Osteoblast (primary cell): ENCODE measurements at regions not wholly inside any gene's neighbourhood (a gene's known extent, or its start where the extent isn't known, plus 50 kb on each side); places are given as distances from the start of the nearest gene placed in this dataset.
A peak's percentile ranks its signal among the peaks of the same experiment; 100 is the strongest.

Source experiments
- DNase-seq: peaks from one replicate; pipeline ENCODE4 v3.0.0; 2011; ENCODE audit warnings: low spot score, mixed read lengths; ENCODE audit not compliant: insufficient read length; ENCODE audit errors: missing footprints
- H2AFZ ChIP-seq: 2 replicates; pipeline ENCODE4 v1.6.0; 2011; ENCODE audit warnings: mild to moderate bottlenecking, low read length
- H3K27ac ChIP-seq: 2 replicates; pipeline ENCODE4 v1.5.1; 2011; ENCODE audit warnings: mild to moderate bottlenecking, low read depth, low read length, moderate library complexity
- H3K27me3 ChIP-seq: 2 replicates; pipeline ENCODE4 v1.6.0; 2012; ENCODE audit warnings: mild to moderate bottlenecking, control low read depth, inconsistent platforms, low read length, moderate library complexity; ENCODE audit not compliant: insufficient read depth
- H3K36me3 ChIP-seq: 2 replicates; pipeline ENCODE4 v1.5.1; 2011; ENCODE audit warnings: mild to moderate bottlenecking, low read length, control low read depth, moderate library complexity; ENCODE audit not compliant: insufficient read depth
- H3K4me1 ChIP-seq: 2 replicates; pipeline ENCODE4 v1.5.1; 2011; ENCODE audit warnings: mild to moderate bottlenecking, low read length, control low read depth, moderate library complexity; ENCODE audit not compliant: insufficient read depth
- H3K4me2 ChIP-seq: 2 replicates; pipeline ENCODE4 v1.6.0; 2011; ENCODE audit warnings: mild to moderate bottlenecking, low read length; ENCODE audit not compliant: insufficient read depth
- H3K4me3 ChIP-seq: fragments of 200-600 bp; sonication (generic); 3 replicates; pipeline ENCODE4 v1.5.1; 2012; ENCODE audit warnings: mild to moderate bottlenecking, low read length, inconsistent platforms; ENCODE audit not compliant: insufficient read depth
- H3K79me2 ChIP-seq: 2 replicates; pipeline ENCODE4 v1.6.0; 2012; ENCODE audit warnings: mild to moderate bottlenecking, low read length, control low read depth, inconsistent platforms; ENCODE audit not compliant: insufficient read depth
- H3K9me3 ChIP-seq: 2 replicates; pipeline ENCODE4 v1.5.1; 2011; ENCODE audit warnings: low read depth, low read length, control low read depth
- H4K20me1 ChIP-seq: 2 replicates; pipeline ENCODE4 v1.6.0; 2012; ENCODE audit warnings: mild to moderate bottlenecking, low read length, control low read depth; ENCODE audit not compliant: insufficient read depth
- TF ChIP-seq, protein P1 (sequence below): IDR thresholded peaks from 2 replicates; pipeline ENCODE4 v1.5.1; 2011; ENCODE audit warnings: mild to moderate bottlenecking, low read depth, low read length, moderate library complexity; ENCODE audit errors: extremely low read depth

DNA sequence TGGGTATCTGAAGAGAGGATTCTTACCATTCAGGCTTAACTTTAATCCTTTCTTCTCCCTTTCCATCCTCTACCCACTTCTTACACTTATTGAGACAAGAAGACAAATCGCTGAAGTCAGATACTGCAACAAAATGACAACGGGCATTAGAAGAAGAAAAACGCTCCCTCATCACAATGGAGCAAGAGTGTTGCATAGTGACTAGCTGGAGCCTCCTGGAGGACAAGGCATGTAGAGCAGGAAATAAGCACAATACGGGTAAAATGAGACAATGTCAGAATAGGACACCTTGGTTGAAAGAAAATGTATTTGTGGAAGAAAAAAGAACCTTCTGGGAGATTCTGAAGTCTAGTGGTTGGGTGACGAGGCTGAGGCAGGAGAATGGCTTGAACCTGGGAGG is 501.0 kb downstream of the RERGL start:
- no peaks in the 10 kb centered on the region for H3K27me3 ChIP-seq
- no peaks in the 10 kb centered on the region for H3K79me2 ChIP-seq
- no peaks in the 10 kb centered on the region for H3K4me1 ChIP-seq
- H4K20me1 ChIP-seq = no peaks in the 10 kb centered on the region
- H3K36me3 ChIP-seq = no peaks in the 10 kb centered on the region
- H3K27ac ChIP-seq = no peak overlapping the region
- H3K9me3 ChIP-seq = no peaks in the 10 kb centered on the region
- no peak overlapping the region for H3K4me3 ChIP-seq
- peak; percentile 6 for DNase-seq
- TF ChIP-seq, protein P1, sequence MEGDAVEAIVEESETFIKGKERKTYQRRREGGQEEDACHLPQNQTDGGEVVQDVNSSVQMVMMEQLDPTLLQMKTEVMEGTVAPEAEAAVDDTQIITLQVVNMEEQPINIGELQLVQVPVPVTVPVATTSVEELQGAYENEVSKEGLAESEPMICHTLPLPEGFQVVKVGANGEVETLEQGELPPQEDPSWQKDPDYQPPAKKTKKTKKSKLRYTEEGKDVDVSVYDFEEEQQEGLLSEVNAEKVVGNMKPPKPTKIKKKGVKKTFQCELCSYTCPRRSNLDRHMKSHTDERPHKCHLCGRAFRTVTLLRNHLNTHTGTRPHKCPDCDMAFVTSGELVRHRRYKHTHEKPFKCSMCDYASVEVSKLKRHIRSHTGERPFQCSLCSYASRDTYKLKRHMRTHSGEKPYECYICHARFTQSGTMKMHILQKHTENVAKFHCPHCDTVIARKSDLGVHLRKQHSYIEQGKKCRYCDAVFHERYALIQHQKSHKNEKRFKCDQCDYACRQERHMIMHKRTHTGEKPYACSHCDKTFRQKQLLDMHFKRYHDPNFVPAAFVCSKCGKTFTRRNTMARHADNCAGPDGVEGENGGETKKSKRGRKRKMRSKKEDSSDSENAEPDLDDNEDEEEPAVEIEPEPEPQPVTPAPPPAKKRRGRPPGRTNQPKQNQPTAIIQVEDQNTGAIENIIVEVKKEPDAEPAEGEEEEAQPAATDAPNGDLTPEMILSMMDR = no peak
- H3K4me2 ChIP-seq = no peak overlapping the region
- no peak overlapping the region for H2AFZ ChIP-seq

DNA sequence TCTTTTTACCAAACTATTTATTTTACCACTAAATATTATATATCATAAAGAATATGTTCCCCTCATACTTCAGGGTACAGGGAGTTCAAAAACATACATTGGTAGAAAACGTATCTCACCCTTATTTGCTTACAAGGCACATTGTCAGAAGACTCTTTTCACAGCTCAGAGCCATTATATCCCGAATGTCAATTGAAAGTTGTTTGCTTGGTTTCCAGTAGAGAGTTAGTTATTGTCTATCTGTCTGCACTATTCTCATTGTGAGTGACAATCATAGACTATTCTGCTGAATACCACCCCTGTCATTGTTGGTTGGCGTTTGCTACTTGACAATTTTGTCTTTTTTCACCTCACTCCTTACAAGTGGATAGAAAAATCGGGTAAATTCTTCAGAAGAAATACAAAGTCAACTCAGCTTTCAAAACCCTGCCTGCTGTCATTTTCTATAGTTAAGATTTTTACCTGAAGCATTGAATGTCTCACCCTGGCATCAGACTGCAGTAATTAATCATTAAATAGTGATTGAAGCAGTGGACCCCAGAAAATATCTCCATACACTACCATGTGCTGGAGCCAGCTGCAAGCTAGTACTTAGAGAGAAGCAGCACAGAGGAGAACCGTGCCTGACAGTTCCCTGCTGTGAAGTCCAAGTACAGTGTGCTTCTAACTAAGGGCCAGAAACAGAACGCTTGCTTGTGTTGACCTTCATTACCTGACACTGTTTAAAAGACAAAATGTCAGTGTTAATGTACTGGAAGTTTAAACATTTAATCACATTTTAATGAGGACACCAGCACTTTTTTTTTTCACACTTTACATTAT is 510.6 kb downstream of the RERGL start:
- H3K27me3 ChIP-seq = no peaks in the 10 kb centered on the region
- H4K20me1 ChIP-seq = no peaks in the 10 kb centered on the region
- no peaks in the 10 kb centered on the region for H3K4me1 ChIP-seq
- no peaks in the 10 kb centered on the region for H3K79me2 ChIP-seq
- H3K9me3 ChIP-seq = peaks cover 3% of the 10 kb centered on the region
- no peak for DNase-seq
- TF ChIP-seq, protein P1 = no peak
- no peaks in the 10 kb centered on the region for H3K36me3 ChIP-seq
- H3K4me2 ChIP-seq = no peak overlapping the region
- no peak overlapping the region for H3K4me3 ChIP-seq
- H3K27ac ChIP-seq = no peak overlapping the region
- H2AFZ ChIP-seq = no peak overlapping the region

DNA sequence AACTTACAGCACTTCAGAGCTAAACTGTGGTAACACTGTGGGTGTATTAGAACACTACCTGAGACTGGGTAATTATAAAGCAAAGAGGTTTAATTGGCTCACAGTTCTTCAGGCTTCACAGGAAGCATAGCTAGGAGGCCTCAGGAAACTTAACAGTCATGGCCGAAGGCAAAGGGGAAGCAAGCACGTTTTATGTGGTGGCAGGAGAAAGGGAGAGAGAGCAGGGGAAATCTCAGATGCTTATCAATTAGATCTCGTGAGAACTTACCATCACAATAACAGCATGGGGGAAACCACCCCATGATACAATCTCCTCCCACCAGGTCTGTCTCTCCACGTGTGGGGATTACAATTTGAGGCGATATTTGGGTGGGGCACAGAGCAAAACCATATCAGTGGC is 512.6 kb downstream of the RERGL start:
- no peak overlapping the region for H3K4me2 ChIP-seq
- TF ChIP-seq, protein P1 = no peak
- peaks cover 3% of the 10 kb centered on the region for H3K9me3 ChIP-seq
- H3K4me1 ChIP-seq = no peaks in the 10 kb centered on the region
- no peaks in the 10 kb centered on the region for H3K79me2 ChIP-seq
- H3K27ac ChIP-seq = no peak overlapping the region
- H3K36me3 ChIP-seq = no peaks in the 10 kb centered on the region
- H4K20me1 ChIP-seq = no peaks in the 10 kb centered on the region
- no peak overlapping the region for H2AFZ ChIP-seq
- H3K27me3 ChIP-seq = no peaks in the 10 kb centered on the region
- DNase-seq = no peak
- H3K4me3 ChIP-seq = no peak overlapping the region

DNA sequence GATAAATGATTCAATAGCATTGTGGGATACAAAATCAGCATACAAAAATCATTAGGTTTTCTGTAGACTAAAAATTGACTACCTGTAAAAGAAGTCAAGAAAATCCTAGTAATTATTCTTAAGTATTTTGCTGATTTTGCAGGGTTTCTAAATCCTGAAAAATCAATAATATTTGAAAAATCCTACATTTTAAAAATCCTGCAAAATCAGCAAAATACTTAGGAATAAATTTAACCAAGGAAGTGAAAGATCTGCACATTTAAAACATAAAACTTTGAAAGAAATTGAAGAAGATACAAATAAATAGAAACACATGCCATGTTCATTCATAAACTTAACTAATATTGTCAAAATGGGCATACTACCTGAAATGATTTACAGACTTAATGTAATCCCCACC is 517.7 kb downstream of the RERGL start:
- DNase-seq = no peak
- Histone ChIP-seq H4K20me1 (no peaks in the 10 kb centered on the region), H3K27me3 (no peaks in the 10 kb centered on the region), H3K4me2 (no peak overlapping the region), H3K36me3 (no peaks in the 10 kb centered on the region), H3K27ac (no peak overlapping the region), H2AFZ (no peak overlapping the region), H3K9me3 (no peaks in the 10 kb centered on the region), H3K79me2 (no peaks in the 10 kb centered on the region), H3K4me1 (no peaks in the 10 kb centered on the region), H3K4me3 (no peak overlapping the region)
- TF ChIP-seq, protein P1 = no peak
